BJ (cell line): ENCODE measurements at regions not wholly inside any gene's neighbourhood (a gene's known extent, or its start where the extent isn't known, plus 50 kb on each side); places are given as distances from the start of the nearest gene placed in this dataset.

Experiments used
- CTCF ChIA-PET: fragments of 350-600 bp; formaldehyde crosslinking; extraction: SDS; loops from one replicate; lab custom pipeline; 2021; ENCODE audit warnings: antibody characterized with exemption, inconsistent platforms; lab: Yijun Ruan, JAX
- POLR2A ChIA-PET: fragments of 300-600 bp; sonication (Branson Sonifier 250); formaldehyde crosslinking; extraction: SDS; loops from one replicate; lab custom pipeline; 2021; ENCODE audit warnings: antibody characterized with exemption; lab: Charles Lee
- DNase-seq: peaks from one replicate; pipeline ENCODE4 v3.0.0-alpha.2; 2011; ENCODE audit warnings: low read depth
- H3K27me3 ChIP-seq: 2 replicates; pipeline ENCODE4 v1.6.0; 2011; ENCODE audit warnings: low read length; ENCODE audit not compliant: control insufficient read depth, insufficient read depth
- H3K36me3 ChIP-seq: 2 replicates; pipeline ENCODE4 v1.5.1; 2011; ENCODE audit warnings: low read length; ENCODE audit not compliant: control insufficient read depth, insufficient read depth
- H3K4me3 ChIP-seq: 2 replicates; pipeline ENCODE4 v1.5.1; 2011; ENCODE audit warnings: low read depth, mild to moderate bottlenecking, control low read depth, low read length
- TF ChIP-seq, protein P1 (sequence below): IDR thresholded peaks from 2 replicates; pipeline ENCODE4 v1.5.1; 2011; ENCODE audit warnings: low read depth, mild to moderate bottlenecking, control low read depth, inconsistent platforms, low read length, moderate library complexity; ENCODE audit not compliant: insufficient read depth

DNA sequence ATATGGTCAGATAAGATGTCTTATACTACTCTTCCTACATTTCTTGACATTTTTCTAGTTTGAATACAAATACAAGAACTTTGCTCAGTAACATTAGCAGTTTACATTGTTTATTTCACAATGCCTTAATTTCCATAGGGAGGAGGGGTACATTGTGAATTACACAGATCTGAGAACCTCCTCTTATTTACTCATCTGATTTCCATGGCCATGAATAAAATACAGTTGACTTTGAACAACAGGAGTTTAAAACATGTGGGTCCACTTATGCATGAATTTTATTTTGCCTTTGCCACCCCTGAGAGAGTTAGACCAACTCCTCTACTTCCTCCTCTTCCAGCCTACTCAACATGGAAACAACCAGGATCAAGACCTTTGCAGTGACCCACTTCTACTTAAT is 67.7 kb downstream of the MGST1 start:
- POLR2A ChIA-PET, result no interaction called here

GRCh38 chr12:16417058-16417457 is 69.6 kb downstream of the MGST1 start:
- TF ChIP-seq, protein P1, sequence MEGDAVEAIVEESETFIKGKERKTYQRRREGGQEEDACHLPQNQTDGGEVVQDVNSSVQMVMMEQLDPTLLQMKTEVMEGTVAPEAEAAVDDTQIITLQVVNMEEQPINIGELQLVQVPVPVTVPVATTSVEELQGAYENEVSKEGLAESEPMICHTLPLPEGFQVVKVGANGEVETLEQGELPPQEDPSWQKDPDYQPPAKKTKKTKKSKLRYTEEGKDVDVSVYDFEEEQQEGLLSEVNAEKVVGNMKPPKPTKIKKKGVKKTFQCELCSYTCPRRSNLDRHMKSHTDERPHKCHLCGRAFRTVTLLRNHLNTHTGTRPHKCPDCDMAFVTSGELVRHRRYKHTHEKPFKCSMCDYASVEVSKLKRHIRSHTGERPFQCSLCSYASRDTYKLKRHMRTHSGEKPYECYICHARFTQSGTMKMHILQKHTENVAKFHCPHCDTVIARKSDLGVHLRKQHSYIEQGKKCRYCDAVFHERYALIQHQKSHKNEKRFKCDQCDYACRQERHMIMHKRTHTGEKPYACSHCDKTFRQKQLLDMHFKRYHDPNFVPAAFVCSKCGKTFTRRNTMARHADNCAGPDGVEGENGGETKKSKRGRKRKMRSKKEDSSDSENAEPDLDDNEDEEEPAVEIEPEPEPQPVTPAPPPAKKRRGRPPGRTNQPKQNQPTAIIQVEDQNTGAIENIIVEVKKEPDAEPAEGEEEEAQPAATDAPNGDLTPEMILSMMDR, result no peak
- DNase-seq, result no peak
- H3K4me3 ChIP-seq, result no peak overlapping the region
- H3K27me3 ChIP-seq, result no peaks in the 10 kb centered on the region
- H3K36me3 ChIP-seq, result no peaks in the 10 kb centered on the region
- ChIA-PET POLR2A (no interaction called here), CTCF (no interaction called here)

More for the DNA sequence above, 67.7 kb downstream of the MGST1 start:
- Histone ChIP-seq H3K4me3 (no peak overlapping the region), H3K36me3 (no peaks in the 10 kb centered on the region), H3K27me3 (no peaks in the 10 kb centered on the region)
- TF ChIP-seq, protein P1, result no peak
- CTCF ChIA-PET, result no interaction called here
- no peak for DNase-seq

DNA sequence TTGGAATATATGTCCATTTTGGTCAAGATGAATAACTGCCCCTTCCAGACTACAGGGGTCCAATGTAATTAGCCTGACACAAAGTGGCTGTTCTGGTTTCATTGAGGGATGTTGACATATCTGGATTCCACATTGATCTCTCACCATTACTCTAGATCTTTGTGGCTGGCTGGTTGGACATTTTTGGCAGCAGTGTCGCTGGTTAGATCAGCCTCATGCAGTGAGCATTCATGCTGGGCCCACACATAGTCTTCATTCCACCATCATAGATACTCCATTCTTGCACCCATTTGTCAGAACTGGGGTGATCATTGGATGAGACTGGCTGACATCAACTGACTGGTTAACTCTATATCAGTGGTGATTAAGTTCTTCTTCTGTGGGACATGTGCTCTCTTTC is 74.4 kb downstream of the MGST1 start:
- TF ChIP-seq, protein P1, result no peak
- ChIA-PET POLR2A (no interaction called here), CTCF (no interaction called here)
- Histone ChIP-seq H3K36me3 (no peaks in the 10 kb centered on the region), H3K4me3 (no peak overlapping the region), H3K27me3 (no peaks in the 10 kb centered on the region)
- no peak for DNase-seq

GRCh38 chr12:16424531-16424930 is 77.1 kb downstream of the MGST1 start:
- DNase-seq, result no peak
- Histone ChIP-seq H3K27me3 (no peaks in the 10 kb centered on the region), H3K36me3 (no peaks in the 10 kb centered on the region), H3K4me3 (no peak overlapping the region)
- POLR2A ChIA-PET, result no interaction called here
- TF ChIP-seq, protein P1, result no peak
- CTCF ChIA-PET, result no interaction called here

DNA sequence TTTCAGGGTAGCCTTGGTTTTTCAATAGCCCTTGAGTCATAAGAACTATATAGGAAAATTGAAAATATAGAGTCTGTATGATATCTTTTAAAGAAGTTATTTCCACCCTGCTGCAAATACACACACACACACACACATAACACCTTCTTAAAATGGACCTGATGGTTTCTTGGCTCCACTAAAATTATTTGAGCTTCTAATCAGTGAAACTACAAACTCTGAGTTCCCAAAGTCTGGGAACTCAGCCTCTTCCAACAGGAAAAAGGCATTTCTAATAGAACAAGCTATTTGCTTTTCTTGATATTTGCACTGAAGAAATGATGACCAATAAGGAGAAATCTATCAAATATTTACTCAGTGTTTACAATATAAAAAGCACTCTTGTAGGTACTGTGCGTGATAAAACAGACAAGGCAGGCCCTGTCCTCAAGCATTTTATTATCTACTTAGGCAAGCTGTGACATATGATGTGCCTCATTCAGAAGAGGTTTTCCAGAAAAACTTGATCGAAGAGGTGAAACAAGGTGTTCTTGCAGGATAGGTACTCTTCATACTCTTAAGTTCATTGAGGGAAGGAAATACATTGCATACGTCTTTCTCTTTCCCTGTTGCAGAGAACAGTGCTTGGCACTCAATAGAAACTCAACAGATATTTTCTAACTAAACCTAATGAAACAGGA is 88.6 kb downstream of the MGST1 start:
- POLR2A ChIA-PET, result no interaction called here
- no peaks in the 10 kb centered on the region for H3K27me3 ChIP-seq
- CTCF ChIA-PET, result interaction anchor here (0.7 to 1.5 kb wide), 2 partner anchors 16 to 17 kb away, joined by 3 read pairs; no protein-coding TSS in a partner anchor
- TF ChIP-seq, protein P1, result no peak
- H3K4me3 ChIP-seq, result no peak overlapping the region
- no peaks in the 10 kb centered on the region for H3K36me3 ChIP-seq
- no peak for DNase-seq
